Bronchial epithelial cell (primary cell): ENCODE measurements at regions not wholly inside any gene's neighbourhood (a gene's known extent, or its start where the extent isn't known, plus 50 kb on each side); places are given as distances from the start of the nearest gene placed in this dataset.

Experiments used
- DNase-seq: peaks from one replicate; pipeline ENCODE4 v3.0.0-alpha.2; 2010; ENCODE audit warnings: low read depth
- FAIRE-seq: peaks from 2 replicates; lab custom pipeline; 2011; peaks lifted over from hg19 to GRCh38; lab: Jason Lieb, UNC
- H3K27me3 ChIP-seq: 2 replicates; pipeline ENCODE4 v1.5.1; 2011; ENCODE audit warnings: low read length; ENCODE audit not compliant: control insufficient read depth, insufficient read depth
- H3K36me3 ChIP-seq: 2 replicates; pipeline ENCODE4 v1.5.1; 2011; ENCODE audit warnings: low read length; ENCODE audit not compliant: control insufficient read depth, insufficient read depth
- H3K4me3 ChIP-seq: 2 replicates; pipeline ENCODE4 v1.5.1; 2011; ENCODE audit warnings: mild to moderate bottlenecking, low read depth, low read length, control low read depth
- TF ChIP-seq, protein P1 (sequence below): IDR thresholded peaks from 2 replicates; pipeline ENCODE4 v1.5.1; 2011; ENCODE audit warnings: mild to moderate bottlenecking, moderate library complexity, low read length, control low read depth, inconsistent platforms; ENCODE audit not compliant: insufficient read depth, severe bottlenecking

DNA sequence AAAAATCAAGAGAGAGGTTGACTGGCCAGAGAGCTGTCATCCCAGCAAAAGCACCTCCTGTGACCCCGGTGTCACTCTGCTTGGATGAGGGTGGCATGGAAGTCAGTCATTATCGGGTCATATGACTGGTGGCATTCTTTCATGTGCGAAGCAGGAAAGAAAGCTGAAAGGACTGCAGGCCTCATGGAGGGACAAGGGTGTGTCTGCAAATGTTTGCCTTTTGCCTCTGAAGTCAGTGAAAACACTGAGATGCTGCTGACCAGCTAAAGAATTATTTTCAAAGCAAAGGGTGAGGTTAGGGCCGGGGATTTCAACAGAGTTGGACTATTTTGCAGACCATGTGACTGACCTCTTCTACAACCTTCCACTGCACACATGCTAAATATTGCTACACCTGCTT, 298.3 kb downstream of the CSNK1G3 start:
- FAIRE-seq: no peak
- no peaks in the 10 kb centered on the region for H3K27me3 ChIP-seq
- TF ChIP-seq, protein P1, sequence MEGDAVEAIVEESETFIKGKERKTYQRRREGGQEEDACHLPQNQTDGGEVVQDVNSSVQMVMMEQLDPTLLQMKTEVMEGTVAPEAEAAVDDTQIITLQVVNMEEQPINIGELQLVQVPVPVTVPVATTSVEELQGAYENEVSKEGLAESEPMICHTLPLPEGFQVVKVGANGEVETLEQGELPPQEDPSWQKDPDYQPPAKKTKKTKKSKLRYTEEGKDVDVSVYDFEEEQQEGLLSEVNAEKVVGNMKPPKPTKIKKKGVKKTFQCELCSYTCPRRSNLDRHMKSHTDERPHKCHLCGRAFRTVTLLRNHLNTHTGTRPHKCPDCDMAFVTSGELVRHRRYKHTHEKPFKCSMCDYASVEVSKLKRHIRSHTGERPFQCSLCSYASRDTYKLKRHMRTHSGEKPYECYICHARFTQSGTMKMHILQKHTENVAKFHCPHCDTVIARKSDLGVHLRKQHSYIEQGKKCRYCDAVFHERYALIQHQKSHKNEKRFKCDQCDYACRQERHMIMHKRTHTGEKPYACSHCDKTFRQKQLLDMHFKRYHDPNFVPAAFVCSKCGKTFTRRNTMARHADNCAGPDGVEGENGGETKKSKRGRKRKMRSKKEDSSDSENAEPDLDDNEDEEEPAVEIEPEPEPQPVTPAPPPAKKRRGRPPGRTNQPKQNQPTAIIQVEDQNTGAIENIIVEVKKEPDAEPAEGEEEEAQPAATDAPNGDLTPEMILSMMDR: no peak
- no peak for DNase-seq
- no peaks in the 10 kb centered on the region for H3K36me3 ChIP-seq
- H3K4me3 ChIP-seq: no peak overlapping the region

- DNase-seq: no peak
- TF ChIP-seq, protein P1: no peak
- Histone ChIP-seq H3K4me3 (no peak overlapping the region), H3K27me3 (no peaks in the 10 kb centered on the region), H3K36me3 (no peaks in the 10 kb centered on the region)
- FAIRE-seq: no peak
Measured at GRCh38 chr5:123809594-123810221, 297.7 kb downstream of the CSNK1G3 start.

DNA sequence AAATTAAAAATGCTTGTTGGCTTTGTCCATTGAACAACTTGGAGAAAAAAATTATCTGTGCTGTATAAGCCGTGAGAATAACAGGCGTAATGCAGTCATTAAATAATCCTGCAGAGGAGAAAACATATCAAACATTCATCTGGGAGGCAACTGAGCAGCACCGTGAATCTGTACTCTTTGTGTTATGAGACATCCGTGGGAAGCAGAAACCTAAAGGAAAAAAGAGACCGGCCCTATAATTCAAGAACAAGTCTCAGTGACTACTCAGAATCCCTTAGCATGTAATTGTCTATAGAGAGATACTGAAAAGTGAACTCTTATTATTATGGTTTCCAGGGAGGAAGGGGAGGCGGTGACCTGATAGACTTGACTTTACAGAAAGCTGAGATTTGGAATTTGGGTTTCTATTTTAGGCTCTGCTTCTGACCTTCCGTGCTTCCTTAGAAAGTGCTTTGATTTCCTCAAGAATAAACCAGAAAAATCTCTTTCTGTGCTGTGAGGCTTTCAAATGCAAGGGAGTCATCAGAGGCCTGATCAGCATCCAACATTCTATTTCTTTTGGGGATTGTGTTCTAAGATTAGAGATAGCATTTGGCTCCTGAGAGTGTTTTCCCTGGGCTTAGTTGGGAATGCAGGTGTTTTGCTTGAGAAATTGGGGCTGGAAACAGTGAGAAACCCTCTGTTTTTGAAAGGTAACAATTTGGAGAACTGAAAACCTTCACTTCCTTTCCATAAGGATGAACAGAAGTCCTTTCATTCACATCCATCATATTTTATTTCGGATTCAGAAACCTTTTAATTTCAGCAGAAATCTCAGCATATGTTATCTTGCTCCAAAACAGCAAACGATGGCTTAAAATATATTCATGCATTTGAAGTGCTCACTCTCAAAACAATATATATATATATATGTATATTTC, 296.7 kb downstream of the CSNK1G3 start:
- Histone ChIP-seq H3K36me3 (no peaks in the 10 kb centered on the region), H3K4me3 (no peak overlapping the region), H3K27me3 (no peaks in the 10 kb centered on the region)
- FAIRE-seq (no peak), DNase-seq (no peak)
- TF ChIP-seq, protein P1: no peak

DNA sequence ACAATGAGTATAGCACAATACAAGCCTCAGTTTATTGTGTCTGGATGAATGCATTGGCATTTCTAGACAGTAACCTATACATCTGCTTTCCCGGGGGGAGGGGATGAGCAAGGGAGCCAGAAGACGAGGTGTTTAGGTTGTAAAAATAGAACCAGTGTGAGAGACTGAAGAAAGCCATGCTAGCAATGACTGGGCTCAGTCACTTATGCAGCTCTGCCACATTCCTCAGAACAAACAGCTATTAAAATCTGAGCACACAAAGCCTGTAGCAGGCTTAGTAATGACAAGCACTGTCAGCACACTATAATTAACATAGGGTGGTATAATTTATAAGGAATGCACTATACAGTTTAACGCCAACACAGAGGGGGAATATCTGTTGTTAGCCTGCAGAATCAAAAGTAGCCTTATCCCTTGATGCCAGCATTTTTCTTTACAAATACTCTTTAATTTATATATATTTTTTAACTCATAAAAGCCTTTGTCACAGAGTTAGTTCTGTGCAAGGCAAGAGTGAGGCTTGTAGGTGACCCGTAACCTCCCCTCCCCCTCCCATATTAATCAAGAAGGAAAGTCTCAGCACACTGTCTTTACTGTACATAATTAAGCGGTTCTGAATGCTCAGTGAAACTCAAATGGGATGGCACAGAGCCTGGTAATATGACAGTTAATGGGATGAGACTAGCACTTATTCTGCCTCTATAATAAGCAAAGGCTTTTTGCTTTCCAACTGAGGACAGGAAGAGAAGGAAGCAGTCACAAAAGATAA, 295.4 kb downstream of the CSNK1G3 start:
- no peaks in the 10 kb centered on the region for H3K27me3 ChIP-seq
- TF ChIP-seq, protein P1: no peak
- no peak overlapping the region for H3K4me3 ChIP-seq
- no peaks in the 10 kb centered on the region for H3K36me3 ChIP-seq
- peak; percentile 45 for DNase-seq
- FAIRE-seq: no peak

GRCh38 chr5:123806644-123807043, 294.7 kb downstream of the CSNK1G3 start:
- DNase-seq: no peak
- no peak for FAIRE-seq
- Histone ChIP-seq H3K27me3 (no peaks in the 10 kb centered on the region), H3K4me3 (no peak overlapping the region), H3K36me3 (no peaks in the 10 kb centered on the region)
- TF ChIP-seq, protein P1: no peak
